HG03342 (cell line): ENCODE measurements at regions not wholly inside any gene's neighbourhood (a gene's known extent, or its start where the extent isn't known, plus 50 kb on each side); places are given as distances from the start of the nearest gene placed in this dataset.
A peak's percentile ranks its signal among the peaks of the same experiment; 100 is the strongest.

Experiments used
- ATAC-seq: cut with Tn5 transposase; IDR thresholded peaks from one replicate; pipeline ENCODE4 v1.9.1; 2021; ENCODE audit warnings: mild to moderate bottlenecking, moderate library complexity; ENCODE audit not compliant: unreplicated experiment

- ATAC-seq, result no peak
Measured at GRCh38 chr6:26149240-26149639, 62.0 kb downstream of the HFE start.

GRCh38 chr6:26152226-26153101 lies 65.2 kb downstream of the HFE start:
- no peak for ATAC-seq

GRCh38 chr6:26155061-26155930 lies 68.1 kb downstream of the HFE start:
- ATAC-seq, result no peak

GRCh38 chr6:26156105-26156849 lies 69.0 kb downstream of the HFE start:
- peak; percentile 43 for ATAC-seq

GRCh38 chr6:26156850-26157250 lies 69.6 kb downstream of the HFE start:
- peak; percentile 3 for ATAC-seq

GRCh38 chr6:26157251-26158075 lies 70.2 kb downstream of the HFE start:
- ATAC-seq, result peak; percentile 63

GRCh38 chr6:26158076-26158580 lies 70.9 kb downstream of the HFE start:
- ATAC-seq, result no peak

- no peak for ATAC-seq
Measured at GRCh38 chr6:26158581-26159356, 71.5 kb downstream of the HFE start.

- ATAC-seq, result no peak
Measured at GRCh38 chr6:26159357-26160273, 72.4 kb downstream of the HFE start.

- no peak for ATAC-seq
Measured at GRCh38 chr6:26161322-26161721, 74.1 kb downstream of the HFE start.

- no peak for ATAC-seq
Measured at GRCh38 chr6:26162399-26162798, 75.2 kb downstream of the HFE start.

GRCh38 chr6:26163427-26164119 lies 76.3 kb downstream of the HFE start:
- ATAC-seq, result no peak

- no peak for ATAC-seq
Measured at GRCh38 chr6:26164120-26164505, 76.9 kb downstream of the HFE start.

GRCh38 chr6:26165261-26165790 lies 78.1 kb downstream of the HFE start:
- ATAC-seq, result no peak

- no peak for ATAC-seq
Measured at GRCh38 chr6:26170181-26170580, 83.0 kb downstream of the HFE start.

- peak; percentile 2 for ATAC-seq
Measured at GRCh38 chr6:26170951-26171841, 84.0 kb downstream of the HFE start.

GRCh38 chr6:26172608-26172968 lies 85.4 kb downstream of the HFE start:
- no peak for ATAC-seq
